ENCODE measurements at regions not wholly inside any gene's neighbourhood (a gene's known extent, or its start where the extent isn't known, plus 50 kb on each side); places are given as distances from the start of the nearest gene placed in this dataset.

GRCh38 chr2:7748717-7749415, 831.7 kb downstream of the RNF144A start:
- DNase-seq (ENCODE audit: low read depth): no peak
- TF ChIP-seq CTCF (conservative IDR thresholded peaks at IDR 0.05; ENCODE audit: low read depth, low read length): no peak
- no peak overlapping the region for H3K4me3 ChIP-seq (ENCODE audit: low read length)

- no peak for TF ChIP-seq CTCF (conservative IDR thresholded peaks at IDR 0.05; ENCODE audit: low read depth, low read length)
- no peak for DNase-seq (ENCODE audit: low read depth)
Measured at GRCh38 chr2:7749895-7750559, 832.8 kb downstream of the RNF144A start.

GRCh38 chr2:7752291-7752690, 835.1 kb downstream of the RNF144A start:
- no peak overlapping the region for H3K4me3 ChIP-seq (ENCODE audit: low read length)
- no peak for TF ChIP-seq CTCF (conservative IDR thresholded peaks at IDR 0.05; ENCODE audit: low read depth, low read length)
- no peak for DNase-seq (ENCODE audit: low read depth)

More at GRCh38 chr2:7749895-7750559, 832.8 kb downstream of the RNF144A start:
- H3K4me3 ChIP-seq (ENCODE audit: low read length): no peak overlapping the region

- no peak overlapping the region for H3K4me3 ChIP-seq (ENCODE audit: low read length)
- DNase-seq (ENCODE audit: low read depth): no peak
- TF ChIP-seq CTCF (conservative IDR thresholded peaks at IDR 0.05; ENCODE audit: low read depth, low read length): no peak
Measured at GRCh38 chr2:7753777-7754176, 836.6 kb downstream of the RNF144A start.

- DNase-seq (ENCODE audit: low read depth): no peak
- no peak overlapping the region for H3K4me3 ChIP-seq (ENCODE audit: low read length)
- TF ChIP-seq CTCF (conservative IDR thresholded peaks at IDR 0.05; ENCODE audit: low read depth, low read length): no peak
Measured at GRCh38 chr2:7755879-7756278, 838.7 kb downstream of the RNF144A start.

- DNase-seq (ENCODE audit: low read depth): no peak
- TF ChIP-seq CTCF (conservative IDR thresholded peaks at IDR 0.05; ENCODE audit: low read depth, low read length): no peak
- no peak overlapping the region for H3K4me3 ChIP-seq (ENCODE audit: low read length)
Measured at GRCh38 chr2:7758073-7758759, 841.0 kb downstream of the RNF144A start.

All from retinal pigment epithelial cell (primary cell).